Fibroblast of villous mesenchyme (primary cell): ENCODE measurements at regions not wholly inside any gene's neighbourhood (a gene's known extent, or its start where the extent isn't known, plus 50 kb on each side); places are given as distances from the start of the nearest gene placed in this dataset.

Experiments
- DNase-seq: peaks from one replicate; pipeline ENCODE4 v3.0.0-alpha.2; 2010; ENCODE audit warnings: low read depth
- H3K4me3 ChIP-seq: 2 replicates; pipeline ENCODE4 v1.5.1; 2011; ENCODE audit warnings: low read depth, mild to moderate bottlenecking, low read length
- TF ChIP-seq, protein P1 (sequence below): IDR thresholded peaks from 2 replicates; pipeline ENCODE4 v1.5.1; 2012; ENCODE audit warnings: low read depth, mild to moderate bottlenecking, low read length; ENCODE audit not compliant: insufficient read depth

DNA sequence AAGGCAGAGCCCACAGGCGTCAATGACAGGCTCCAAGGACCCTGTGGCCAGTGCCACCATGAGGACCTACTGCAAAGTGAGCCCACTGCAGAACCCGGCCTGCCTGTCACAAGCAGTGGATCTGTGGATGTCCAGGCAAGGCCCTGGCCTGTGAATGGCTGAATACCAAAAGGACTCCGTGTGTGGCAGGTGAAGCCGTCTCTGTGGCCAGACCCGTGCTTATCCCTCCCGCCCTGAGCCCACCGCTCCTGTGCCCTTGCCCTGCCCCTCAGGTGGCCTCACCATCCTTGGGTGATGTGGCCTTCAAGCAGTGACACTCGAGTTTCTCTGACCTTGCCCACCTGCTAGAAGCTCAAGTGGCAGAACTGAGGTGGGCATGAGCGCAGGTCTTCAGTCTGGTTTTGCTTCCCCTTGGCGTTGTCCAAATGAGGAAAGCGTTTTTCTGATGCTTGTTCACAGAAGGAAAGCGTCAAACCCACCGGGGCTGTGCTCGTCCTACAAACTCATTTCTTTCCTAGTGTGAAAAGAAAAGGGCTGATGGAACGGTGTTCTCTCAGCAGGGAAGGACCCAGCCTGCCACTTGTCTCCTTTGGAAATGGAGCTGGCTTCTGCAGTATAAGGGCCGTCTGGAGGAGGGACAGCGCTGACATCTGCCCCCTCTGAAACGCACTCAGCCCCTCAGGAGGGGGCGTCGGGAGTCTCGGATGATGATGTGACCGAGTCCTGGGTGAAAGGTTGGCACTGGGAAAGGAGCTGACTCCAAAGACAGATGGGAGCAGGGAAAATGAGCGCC is 377.7 kb upstream of the IRX4 start:
- no peak overlapping the region for H3K4me3 ChIP-seq
- DNase-seq = no peak
- TF ChIP-seq, protein P1, sequence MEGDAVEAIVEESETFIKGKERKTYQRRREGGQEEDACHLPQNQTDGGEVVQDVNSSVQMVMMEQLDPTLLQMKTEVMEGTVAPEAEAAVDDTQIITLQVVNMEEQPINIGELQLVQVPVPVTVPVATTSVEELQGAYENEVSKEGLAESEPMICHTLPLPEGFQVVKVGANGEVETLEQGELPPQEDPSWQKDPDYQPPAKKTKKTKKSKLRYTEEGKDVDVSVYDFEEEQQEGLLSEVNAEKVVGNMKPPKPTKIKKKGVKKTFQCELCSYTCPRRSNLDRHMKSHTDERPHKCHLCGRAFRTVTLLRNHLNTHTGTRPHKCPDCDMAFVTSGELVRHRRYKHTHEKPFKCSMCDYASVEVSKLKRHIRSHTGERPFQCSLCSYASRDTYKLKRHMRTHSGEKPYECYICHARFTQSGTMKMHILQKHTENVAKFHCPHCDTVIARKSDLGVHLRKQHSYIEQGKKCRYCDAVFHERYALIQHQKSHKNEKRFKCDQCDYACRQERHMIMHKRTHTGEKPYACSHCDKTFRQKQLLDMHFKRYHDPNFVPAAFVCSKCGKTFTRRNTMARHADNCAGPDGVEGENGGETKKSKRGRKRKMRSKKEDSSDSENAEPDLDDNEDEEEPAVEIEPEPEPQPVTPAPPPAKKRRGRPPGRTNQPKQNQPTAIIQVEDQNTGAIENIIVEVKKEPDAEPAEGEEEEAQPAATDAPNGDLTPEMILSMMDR = no peak

DNA sequence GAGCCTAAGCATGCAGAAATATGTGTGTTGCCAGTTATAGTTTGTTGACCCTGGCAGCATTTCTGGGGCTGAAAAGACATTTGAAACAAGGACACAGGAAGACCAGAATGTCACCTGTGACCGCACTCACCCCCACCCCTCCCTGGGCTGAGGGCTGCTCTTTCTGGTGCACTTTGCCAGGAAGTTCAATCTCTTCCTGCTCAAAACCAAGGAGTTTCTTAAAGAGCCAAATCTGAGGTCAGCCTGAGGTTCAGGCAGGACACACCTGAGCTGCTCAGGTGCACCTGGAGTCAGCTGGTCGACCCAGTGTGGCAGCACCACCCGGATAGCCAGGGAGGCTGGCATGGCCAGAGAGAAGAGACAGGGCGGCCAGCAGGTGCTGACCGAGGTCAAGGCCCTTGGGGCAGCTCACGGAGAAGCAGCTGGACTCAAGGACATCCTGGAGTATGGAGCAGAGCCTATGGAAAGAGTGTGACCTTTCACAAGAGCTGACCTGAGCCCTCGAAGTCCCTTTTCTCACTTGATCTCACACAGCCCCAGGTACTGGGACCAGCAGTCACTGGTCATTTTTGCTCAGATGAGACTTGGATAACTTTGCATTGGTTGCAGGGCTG is 376.9 kb upstream of the IRX4 start:
- TF ChIP-seq, protein P1 = no peak

DNA sequence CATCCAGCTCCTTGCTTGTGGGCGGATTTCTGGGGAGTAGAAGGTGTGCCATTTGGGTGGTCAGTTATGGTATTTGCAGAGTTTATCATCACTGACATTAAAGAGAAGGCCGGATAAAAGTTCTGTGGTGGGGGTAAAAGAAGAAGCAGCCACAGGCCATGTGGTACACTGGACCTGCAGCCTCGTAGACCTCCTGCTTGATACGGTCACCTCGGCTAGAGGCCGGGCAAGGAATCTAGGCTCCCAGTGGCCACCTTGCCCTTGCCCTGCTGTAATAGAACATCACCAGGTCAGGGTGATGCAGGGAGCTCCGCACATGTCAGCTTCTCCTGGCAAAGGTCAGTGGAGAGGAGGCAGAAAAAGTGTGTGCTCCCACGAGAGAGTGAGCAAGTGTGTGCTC is 376.1 kb upstream of the IRX4 start:
- TF ChIP-seq, protein P1 = no peak
- H3K4me3 ChIP-seq = no peak overlapping the region
- no peak for DNase-seq

More for the DNA sequence above, 376.9 kb upstream of the IRX4 start:
- H3K4me3 ChIP-seq = no peak overlapping the region
- no peak for DNase-seq

DNA sequence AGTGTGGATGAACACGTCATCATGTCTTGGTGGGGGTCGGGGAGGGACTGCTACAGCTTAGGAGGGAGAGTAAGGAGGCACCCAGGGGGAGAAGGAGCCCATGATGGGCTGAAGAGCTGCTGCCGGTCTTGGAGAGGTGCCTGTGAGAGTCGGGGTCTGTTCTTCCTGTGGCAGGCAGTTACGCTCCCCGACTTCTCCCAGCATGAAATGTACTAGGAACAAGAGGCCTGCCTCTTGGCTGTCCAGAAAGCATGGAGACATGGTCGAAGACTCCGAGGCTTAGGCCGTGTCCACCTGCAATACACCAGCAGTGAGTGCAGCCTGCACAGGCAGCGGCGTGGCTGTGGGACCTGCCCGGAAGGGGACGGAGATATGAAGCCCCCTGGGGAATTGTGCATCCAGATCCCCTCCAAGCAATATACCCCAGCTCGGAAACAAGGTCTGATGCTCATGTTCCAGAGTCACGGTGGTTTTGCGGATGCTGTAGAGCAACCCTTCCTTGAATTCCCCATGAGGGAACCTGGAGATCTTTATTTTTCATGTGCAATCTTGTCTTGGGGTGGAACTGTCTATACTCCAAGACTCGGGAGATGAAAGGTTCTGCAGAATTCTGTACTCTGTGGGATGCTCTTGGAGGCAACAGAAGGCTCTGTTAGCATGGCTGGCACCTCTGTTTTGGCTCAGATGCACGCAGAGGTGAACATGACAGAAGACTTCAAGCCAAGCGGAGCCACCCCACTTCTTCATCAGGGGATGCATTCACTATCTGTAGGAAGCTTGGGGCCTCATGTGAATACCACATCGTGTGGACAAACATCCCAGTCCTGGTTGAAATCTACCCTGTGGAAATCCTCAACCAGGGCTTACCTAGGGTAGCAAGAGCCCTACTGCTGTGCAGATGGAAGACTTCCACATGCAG is 374.9 kb upstream of the IRX4 start:
- DNase-seq = no peak
- TF ChIP-seq, protein P1 = no peak
- H3K4me3 ChIP-seq = no peak overlapping the region

DNA sequence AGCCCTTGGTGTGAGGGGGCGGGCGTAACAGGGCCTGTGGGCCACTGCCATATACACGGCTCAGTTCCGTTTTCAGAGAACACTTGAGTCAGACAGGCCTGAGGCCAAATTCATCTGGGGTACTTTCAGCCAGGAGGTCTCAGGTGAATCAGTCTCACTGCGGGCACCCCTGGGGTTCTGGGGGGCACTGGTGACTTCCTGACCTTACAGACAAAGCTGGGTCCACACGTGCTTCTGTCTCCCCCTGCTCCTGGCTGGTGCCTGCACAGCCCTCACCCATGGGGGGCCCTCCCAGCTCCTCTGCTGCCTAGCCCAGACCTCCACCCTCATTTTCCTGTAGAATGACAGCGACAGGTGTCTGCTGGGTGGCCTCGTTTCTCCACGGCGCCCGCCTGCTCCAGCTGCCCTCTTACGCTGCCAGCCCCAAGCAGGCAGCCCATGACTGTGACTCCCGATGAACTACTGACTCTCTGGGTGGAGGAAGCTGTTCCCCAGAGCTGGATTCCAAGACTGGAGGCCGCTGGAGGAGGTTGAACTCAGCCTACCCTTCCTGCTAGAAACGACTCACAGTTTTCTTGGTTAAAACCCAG is 374.1 kb upstream of the IRX4 start:
- H3K4me3 ChIP-seq = no peak overlapping the region
- TF ChIP-seq, protein P1 = no peak

DNA sequence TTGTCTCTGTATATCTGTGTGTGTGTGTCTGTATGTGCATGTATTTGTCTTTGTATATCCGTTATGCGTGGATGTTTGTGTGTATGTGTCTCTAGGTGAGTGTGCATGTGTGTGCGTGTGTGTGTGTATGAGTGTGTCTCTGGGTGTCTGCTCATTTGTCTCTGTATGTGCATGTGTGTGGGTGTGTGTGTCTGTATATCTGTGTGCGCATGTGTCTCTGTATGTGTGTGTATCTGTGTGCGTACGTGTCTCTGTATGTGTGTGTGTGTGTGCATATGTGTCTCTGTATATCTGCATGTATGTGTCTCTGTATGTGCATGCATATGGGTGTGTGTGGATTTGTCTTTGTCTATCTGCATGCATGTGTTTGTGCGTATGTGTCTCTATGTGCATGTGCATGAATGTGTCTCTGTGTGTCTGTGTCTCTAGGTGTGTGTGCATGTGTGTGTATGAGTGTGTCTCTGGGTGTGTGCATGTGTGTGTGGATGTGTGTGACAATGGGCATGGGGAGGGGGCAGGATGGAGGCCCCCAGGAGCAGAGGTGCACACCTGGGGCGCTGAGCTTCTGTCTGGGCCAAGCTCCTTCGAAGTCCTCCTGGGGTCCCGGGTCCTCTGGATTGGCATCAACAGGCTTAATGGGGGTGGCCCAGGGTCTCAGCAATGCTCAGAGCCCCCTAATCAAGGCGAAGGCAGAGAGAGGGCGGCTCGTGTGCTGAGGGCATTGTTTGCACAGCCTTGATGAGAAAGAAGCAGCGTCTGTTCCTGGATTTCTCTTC is 373.4 kb upstream of the IRX4 start:
- no peak overlapping the region for H3K4me3 ChIP-seq
- DNase-seq = no peak
- TF ChIP-seq, protein P1 = no peak

More for the DNA sequence above, 374.1 kb upstream of the IRX4 start:
- DNase-seq = no peak
